ENCODE measurements at regions not wholly inside any gene's neighbourhood (a gene's known extent, or its start where the extent isn't known, plus 50 kb on each side); places are given as distances from the start of the nearest gene placed in this dataset.

DNA sequence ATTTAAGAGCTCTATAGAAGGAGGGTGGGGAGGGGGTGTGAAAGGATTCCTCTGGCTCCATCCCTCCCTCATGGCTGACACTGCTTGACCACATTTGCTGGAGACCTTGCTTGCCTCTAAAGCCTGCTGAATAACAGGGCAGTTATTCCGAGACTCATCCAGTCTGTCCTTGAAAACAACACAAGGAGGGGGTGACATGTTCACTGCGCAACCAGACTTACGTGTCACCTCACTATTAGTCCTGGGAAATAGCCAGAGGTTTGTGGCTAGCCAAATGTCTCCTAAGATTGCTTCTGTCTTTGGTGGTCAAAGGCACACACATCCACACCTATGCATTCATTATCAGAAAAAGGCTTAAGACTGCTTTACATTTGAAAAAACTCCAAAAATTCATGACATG lies 256.2 kb upstream of the SKOR2 start:
- H3K4me3 ChIP-seq (ENCODE audit: low read depth, low read length): no peak overlapping the region
- TF ChIP-seq, protein P1, sequence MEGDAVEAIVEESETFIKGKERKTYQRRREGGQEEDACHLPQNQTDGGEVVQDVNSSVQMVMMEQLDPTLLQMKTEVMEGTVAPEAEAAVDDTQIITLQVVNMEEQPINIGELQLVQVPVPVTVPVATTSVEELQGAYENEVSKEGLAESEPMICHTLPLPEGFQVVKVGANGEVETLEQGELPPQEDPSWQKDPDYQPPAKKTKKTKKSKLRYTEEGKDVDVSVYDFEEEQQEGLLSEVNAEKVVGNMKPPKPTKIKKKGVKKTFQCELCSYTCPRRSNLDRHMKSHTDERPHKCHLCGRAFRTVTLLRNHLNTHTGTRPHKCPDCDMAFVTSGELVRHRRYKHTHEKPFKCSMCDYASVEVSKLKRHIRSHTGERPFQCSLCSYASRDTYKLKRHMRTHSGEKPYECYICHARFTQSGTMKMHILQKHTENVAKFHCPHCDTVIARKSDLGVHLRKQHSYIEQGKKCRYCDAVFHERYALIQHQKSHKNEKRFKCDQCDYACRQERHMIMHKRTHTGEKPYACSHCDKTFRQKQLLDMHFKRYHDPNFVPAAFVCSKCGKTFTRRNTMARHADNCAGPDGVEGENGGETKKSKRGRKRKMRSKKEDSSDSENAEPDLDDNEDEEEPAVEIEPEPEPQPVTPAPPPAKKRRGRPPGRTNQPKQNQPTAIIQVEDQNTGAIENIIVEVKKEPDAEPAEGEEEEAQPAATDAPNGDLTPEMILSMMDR (IDR thresholded peaks at IDR 0.05; ENCODE audit: low read depth, low read length, missing control alignments): no peak
- in situ Hi-C loops (cut with HindIII; ENCODE audit: low sequenced_read_pairs): no loop called here
- DNase-seq (ENCODE audit: low read depth): no peak

DNA sequence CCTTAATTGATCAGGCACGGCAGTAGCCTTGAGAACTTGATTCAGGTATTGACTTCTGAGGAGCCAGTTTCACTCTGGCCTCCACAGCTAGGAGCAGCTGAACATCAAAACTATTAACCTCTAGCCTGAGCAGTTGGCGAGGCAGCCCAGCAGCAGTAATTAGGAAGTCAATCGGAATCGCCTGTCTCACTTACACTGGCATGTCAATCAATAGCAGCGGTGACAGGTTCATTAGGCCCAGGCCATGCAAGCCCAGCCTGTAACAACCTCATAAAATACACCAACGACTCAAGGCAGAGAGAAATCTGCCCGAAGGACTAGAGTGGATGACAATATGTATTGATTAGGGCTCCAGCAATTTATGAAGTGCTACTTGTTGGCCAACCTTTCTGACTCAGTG lies 255.4 kb upstream of the SKOR2 start:
- in situ Hi-C loops (cut with HindIII; ENCODE audit: low sequenced_read_pairs): no loop called here
- TF ChIP-seq, protein P1 (IDR thresholded peaks at IDR 0.05; ENCODE audit: low read depth, low read length, missing control alignments): no peak
- no peak for DNase-seq (ENCODE audit: low read depth)
- no peak overlapping the region for H3K4me3 ChIP-seq (ENCODE audit: low read depth, low read length)

DNA sequence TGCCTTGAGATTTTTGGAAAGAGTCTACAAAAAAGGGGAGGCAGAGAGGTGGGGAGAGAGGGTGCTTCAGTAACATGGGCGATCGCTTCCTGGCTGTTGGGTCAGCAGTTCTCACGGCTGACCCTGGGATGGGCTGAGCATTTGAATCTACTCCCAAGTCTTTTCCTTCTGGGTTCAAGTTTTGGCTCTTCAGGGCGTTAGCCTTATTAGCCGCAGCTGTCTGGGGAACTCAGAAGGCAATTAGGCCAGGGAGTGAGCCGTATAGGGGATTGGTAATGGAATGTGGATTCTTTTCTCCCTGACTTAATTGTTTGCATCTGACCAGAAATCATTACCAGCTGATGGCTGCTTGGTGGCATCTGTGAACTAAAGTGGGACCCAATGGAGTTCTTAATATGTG lies 250.5 kb upstream of the SKOR2 start:
- no peak overlapping the region for H3K4me3 ChIP-seq (ENCODE audit: low read depth, low read length)
- in situ Hi-C loops (cut with HindIII; ENCODE audit: low sequenced_read_pairs): no loop called here
- TF ChIP-seq, protein P1 (IDR thresholded peaks at IDR 0.05; ENCODE audit: low read depth, low read length, missing control alignments): no peak
- DNase-seq (ENCODE audit: low read depth): no peak

DNA sequence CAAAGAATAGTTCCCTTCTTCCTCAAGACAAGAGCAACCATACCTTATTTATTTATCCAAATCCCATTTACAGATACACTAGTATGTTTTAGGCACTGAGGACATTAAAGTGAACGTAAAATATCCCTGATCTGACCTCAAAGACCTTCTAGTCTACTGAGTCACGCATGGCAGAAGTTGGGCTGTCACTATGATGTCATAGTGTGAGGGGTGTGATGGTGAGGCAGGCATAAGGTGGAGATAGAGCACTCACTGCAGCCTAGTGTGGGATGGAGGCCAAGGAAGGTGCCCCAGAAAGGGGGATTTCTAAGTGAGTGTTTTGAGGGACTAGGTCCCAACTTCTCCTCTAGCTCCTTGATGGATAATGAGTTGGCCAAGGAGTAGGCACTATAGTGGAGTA lies 249.5 kb upstream of the SKOR2 start:
- in situ Hi-C loops (cut with HindIII; ENCODE audit: low sequenced_read_pairs): no loop called here
- no peak for DNase-seq (ENCODE audit: low read depth)
- no peak overlapping the region for H3K4me3 ChIP-seq (ENCODE audit: low read depth, low read length)
- TF ChIP-seq, protein P1 (IDR thresholded peaks at IDR 0.05; ENCODE audit: low read depth, low read length, missing control alignments): no peak

DNA sequence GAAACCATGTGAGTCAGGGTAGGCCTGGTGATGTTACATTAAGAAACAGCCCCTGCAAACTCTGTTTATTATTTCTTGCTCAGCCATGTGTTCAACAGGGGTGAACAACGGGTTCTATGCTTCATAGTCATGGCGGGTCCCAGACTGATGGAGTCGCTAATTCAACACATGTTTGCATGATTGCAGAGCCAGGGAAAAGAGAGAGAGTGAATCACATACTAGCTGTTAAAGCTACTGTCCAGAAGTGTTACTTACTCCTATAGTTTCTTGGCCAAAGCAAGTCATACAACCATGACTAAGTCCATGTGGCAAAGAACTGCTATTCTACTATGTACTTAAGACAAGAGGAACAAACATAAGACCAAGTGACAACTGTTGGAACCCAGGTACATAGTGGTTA lies 241.2 kb upstream of the SKOR2 start:
- in situ Hi-C loops (cut with HindIII; ENCODE audit: low sequenced_read_pairs): loop anchor here (5.0 kb wide), 1 partner anchor 35 kb away; no protein-coding TSS in a partner anchor
- no peak for DNase-seq (ENCODE audit: low read depth)
- TF ChIP-seq, protein P1 (IDR thresholded peaks at IDR 0.05; ENCODE audit: low read depth, low read length, missing control alignments): no peak
- H3K4me3 ChIP-seq (ENCODE audit: low read depth, low read length): no peak overlapping the region

DNA sequence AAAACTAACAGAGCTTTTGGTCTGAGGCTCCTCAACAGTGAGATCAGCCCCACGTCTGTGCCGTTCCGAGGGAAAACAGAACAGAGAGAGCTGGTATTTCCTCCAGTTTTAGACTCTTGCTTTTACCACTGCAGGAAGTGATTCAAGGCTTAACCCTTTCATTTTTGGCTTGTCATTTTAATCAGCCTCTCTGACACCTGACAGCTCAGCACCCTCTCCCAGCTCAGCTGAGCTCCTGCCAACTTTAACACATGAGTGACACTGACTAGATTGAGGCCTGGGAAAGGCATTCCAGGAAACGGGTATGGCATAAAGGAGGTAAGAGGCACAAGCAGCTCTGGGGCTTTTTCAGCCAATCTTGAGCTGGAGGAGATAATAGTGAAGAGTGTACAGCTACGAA lies 239.4 kb upstream of the SKOR2 start:
- TF ChIP-seq, protein P1 (IDR thresholded peaks at IDR 0.05; ENCODE audit: low read depth, low read length, missing control alignments): no peak
- DNase-seq (ENCODE audit: low read depth): no peak
- H3K4me3 ChIP-seq (ENCODE audit: low read depth, low read length): no peak overlapping the region
- in situ Hi-C loops (cut with HindIII; ENCODE audit: low sequenced_read_pairs): loop anchor here (5.0 kb wide), 1 partner anchor 34 kb away; no protein-coding TSS in a partner anchor

All from astrocyte of the cerebellum (primary cell).